Skeletal muscle tissue (tissue), 3 donors: ENCODE measurements at regions not wholly inside any gene's neighbourhood (a gene's known extent, or its start where the extent isn't known, plus 50 kb on each side); places are given as distances from the start of the nearest gene placed in this dataset.
"Not testable (repeated sequence)": the region's sequence is repeated elsewhere in the genome, so short reads cannot be mapped to it uniquely, and the experiment has no call there.

ENCODE experiments used
- H3K27ac ChIP-seq: one replicate; pipeline ENCODE4 v1.7.0; 2013; ENCODE audit warnings: mild to moderate bottlenecking, low read depth, low read length, inconsistent platforms
- H3K27me3 ChIP-seq, 3 donors: one replicate each; pipeline ENCODE4 v1.7.0; 2013; ENCODE audit warnings: low read length in 3 of 3; ENCODE audit not compliant: control insufficient read depth in 3 of 3, insufficient read depth in 3 of 3
- H3K36me3 ChIP-seq, 3 donors: one replicate each; pipeline ENCODE4 v1.7.0; 2013; ENCODE audit warnings: low read length in 3 of 3; ENCODE audit not compliant: control insufficient read depth in 3 of 3, insufficient read depth in 3 of 3
- H3K4me1 ChIP-seq, 3 donors: one replicate each; pipeline ENCODE4 v1.7.0; 2013; ENCODE audit warnings: low read length in 3 of 3, mild to moderate bottlenecking in 3 of 3; ENCODE audit not compliant: control insufficient read depth in 3 of 3, insufficient read depth in 3 of 3
- H3K4me3 ChIP-seq, 3 donors: one replicate each; pipeline ENCODE4 v1.7.0; 2013; ENCODE audit warnings: low read length in 3 of 3
- H3K9ac ChIP-seq, 3 donors: one replicate each; pipeline ENCODE4 v1.7.0; 2013; ENCODE audit warnings: low read length in 3 of 3, mild to moderate bottlenecking in 3 of 3, moderate library complexity in 2 of 3, low read depth in 1 of 3
- H3K9me3 ChIP-seq, 3 donors: one replicate each; pipeline ENCODE4 v1.7.0; 2013; ENCODE audit warnings: low read length in 3 of 3; ENCODE audit not compliant: control insufficient read depth in 3 of 3
- donor health status: Osteomylitis.

DNA sequence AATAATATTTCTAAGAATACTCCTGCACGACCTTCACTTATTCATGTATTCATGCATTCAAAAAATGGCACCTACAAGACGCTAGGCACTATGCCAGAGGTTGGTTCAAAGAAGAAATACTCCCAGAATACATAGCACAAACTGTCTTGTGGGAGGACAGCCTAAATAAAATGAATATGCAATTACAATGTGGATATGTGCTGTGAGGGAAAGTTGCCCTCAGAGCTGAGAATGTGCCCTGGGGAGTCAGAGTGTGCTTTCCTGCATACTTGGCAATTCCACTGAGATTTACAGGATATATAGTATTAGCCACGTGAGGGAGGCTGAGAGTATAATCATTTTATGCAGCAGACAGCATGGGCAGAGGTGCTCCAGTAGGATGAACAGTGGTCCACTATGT is 872.9 kb downstream of the GRID1 start:
- Histone ChIP-seq H3K9me3 (no peaks in the 10 kb centered on the region), H3K4me3 (no peak overlapping the region), H3K27ac (no peak overlapping the region)

DNA sequence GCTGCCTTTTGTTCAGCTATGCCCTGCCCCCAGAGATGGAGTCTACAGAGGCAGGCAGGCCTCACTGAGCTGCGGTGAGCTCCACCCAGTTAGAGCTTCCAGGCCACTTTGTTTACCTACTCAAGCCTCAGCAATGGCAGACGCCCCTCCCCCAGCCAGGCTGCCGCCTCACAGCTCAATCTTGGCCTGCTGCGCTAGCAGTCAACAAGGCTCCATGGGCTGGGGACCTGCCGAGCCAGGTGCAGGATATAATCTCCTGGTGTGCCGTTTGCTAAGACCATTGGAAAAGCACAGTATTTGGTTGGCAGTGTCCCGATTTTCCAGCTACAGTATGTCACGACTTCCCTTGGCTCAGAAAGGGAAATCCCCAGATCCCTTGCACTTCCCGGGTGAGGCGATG is 862.0 kb downstream of the GRID1 start:
- not testable (repeated sequence) for H3K9ac ChIP-seq, H3K9me3 ChIP-seq, H3K4me3 ChIP-seq, H3K27ac ChIP-seq, H3K36me3 ChIP-seq, H3K4me1 ChIP-seq, H3K27me3 ChIP-seq

More for the DNA sequence above, 872.9 kb downstream of the GRID1 start:
- no peaks in the 10 kb centered on the region for H3K4me1 ChIP-seq
- no peaks in the 10 kb centered on the region for H3K27me3 ChIP-seq
- H3K9ac ChIP-seq = no peak overlapping the region
- H3K36me3 ChIP-seq = no peaks in the 10 kb centered on the region

DNA sequence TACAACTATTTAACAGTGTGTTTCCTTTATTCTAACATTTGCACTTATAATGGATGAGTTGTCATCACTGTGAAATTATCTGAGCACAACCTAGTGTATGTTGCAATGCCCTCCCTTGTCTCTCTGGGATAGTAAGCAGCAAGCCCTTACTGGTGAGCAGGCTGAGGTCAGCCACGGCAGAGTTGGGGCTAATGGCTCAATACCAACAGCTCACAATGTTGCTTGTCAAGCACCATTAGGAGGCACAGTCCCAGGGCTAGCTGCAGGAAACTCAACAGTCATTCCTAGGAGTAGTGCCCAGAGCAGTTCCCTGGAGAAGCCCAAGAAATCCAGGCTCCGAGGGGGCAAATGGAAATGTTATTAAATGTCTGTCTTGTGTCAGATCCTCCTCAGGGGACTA is 858.4 kb downstream of the GRID1 start:
- Histone ChIP-seq H3K4me1 (no peaks in the 10 kb centered on the region), H3K9me3 (no peaks in the 10 kb centered on the region), H3K4me3 (no peak overlapping the region), H3K27ac (no peak overlapping the region), H3K36me3 (no peaks in the 10 kb centered on the region), H3K9ac (no peak overlapping the region), H3K27me3 (no peaks in the 10 kb centered on the region)

DNA sequence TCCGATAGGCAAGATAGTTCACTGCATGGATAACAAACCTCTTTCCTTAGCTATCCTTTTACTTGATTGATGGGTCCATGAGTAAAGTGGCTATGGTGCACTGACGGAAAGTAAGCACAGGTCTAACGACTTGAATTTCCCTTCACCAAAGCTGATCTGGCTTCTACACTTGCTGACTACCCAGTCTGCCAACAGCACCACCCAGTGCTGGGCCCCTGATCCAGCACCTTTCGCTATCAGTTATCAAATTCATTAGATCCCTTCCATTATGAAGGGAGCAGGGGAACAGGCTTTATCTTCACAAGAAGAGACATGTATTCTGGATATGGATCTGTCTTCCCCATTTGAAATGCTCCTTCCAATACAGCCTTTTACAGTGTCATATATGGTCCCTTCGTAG is 855.9 kb downstream of the GRID1 start:
- Histone ChIP-seq H3K4me1 (no peaks in the 10 kb centered on the region), H3K27ac (no peak overlapping the region), H3K4me3 (no peak overlapping the region), H3K9me3 (no peaks in the 10 kb centered on the region), H3K27me3 (no peaks in the 10 kb centered on the region), H3K9ac (no peak overlapping the region), H3K36me3 (no peaks in the 10 kb centered on the region)

DNA sequence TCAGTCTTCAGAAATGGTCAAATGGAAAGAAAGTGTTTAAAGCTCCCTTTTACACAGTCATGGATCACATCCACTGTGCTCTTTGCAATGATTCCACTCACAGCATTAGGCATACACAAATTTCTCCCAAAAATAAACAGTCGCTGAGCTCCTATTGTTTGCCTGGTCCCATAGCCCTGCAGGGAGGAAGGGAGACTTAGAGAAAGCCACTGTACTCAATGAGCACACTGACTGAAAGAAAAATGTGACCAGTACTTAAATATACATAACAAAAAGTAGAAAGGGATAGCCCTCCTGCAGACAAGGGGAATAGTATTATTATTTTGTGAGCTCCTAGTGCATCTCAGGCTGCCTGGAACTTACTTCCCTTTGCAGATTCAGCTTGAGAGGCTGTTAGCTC is 853.2 kb downstream of the GRID1 start:
- H3K36me3 ChIP-seq = no peaks in the 10 kb centered on the region
- no peaks in the 10 kb centered on the region for H3K27me3 ChIP-seq
- no peaks in the 10 kb centered on the region for H3K9me3 ChIP-seq
- no peaks in the 10 kb centered on the region for H3K4me1 ChIP-seq
- H3K4me3 ChIP-seq = no peak overlapping the region
- no peak overlapping the region for H3K9ac ChIP-seq
- no peak overlapping the region for H3K27ac ChIP-seq

DNA sequence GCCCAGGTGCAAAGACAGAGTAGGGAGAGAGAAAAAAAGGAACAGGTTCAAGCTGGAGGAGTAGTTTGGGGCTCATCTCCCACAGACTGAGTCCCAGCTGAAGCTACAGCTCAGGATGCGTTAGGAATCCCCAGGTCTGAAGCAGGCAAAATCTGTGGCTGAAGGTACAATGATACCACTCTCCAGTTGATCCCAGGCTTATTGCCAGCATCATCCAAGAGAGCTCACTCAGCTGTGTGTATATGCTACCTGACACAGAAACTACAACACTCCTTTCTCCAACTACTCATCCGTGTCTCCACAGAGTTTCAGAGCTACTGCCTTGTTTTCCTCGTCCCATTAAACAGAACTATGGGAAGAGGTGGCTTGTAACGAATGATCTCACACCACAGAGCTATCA is 851.3 kb downstream of the GRID1 start:
- Histone ChIP-seq H3K27me3 (no peaks in the 10 kb centered on the region), H3K4me1 (no peaks in the 10 kb centered on the region), H3K9me3 (no peaks in the 10 kb centered on the region), H3K9ac (no peak overlapping the region), H3K27ac (no peak overlapping the region), H3K4me3 (no peak overlapping the region), H3K36me3 (no peaks in the 10 kb centered on the region)

DNA sequence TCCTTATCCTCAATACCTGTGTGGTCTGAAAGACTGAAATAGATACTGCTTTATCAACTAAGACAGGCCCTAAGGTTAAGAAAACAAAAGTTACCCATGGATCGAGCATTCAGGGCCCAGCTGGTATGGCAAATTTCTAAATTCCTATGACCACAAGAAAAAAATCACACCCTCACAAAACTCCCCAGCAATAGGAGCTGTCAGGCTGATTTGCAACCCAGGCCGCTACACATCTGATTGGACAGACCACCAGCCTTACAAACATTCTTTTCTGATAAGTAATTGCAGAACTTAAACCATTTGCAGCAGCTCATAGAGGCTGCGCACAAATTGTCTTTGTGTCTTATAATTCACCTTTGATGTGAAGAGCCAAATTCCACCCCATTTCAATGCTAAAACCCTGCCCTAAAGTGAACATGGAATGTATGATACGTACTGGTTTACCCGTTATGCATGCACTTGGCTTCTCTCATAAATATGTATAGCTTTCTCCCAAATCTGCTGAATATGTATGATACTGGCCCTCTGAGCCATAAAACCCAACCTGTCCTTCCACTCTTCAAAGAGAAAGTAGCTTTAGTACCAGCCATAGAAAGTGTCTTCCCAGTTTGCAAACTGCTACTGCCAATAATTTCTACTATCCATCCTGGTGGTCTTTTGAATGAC is 842.5 kb downstream of the GRID1 start:
- Histone ChIP-seq H3K9me3 (peaks cover 0 to 4% (median 3%) of the 10 kb centered on the region in 3 donors), H3K4me3 (no peak overlapping the region), H3K27ac (no peak overlapping the region), H3K9ac (no peak overlapping the region), H3K36me3 (no peaks in the 10 kb centered on the region), H3K27me3 (no peaks in the 10 kb centered on the region), H3K4me1 (no peaks in the 10 kb centered on the region)

DNA sequence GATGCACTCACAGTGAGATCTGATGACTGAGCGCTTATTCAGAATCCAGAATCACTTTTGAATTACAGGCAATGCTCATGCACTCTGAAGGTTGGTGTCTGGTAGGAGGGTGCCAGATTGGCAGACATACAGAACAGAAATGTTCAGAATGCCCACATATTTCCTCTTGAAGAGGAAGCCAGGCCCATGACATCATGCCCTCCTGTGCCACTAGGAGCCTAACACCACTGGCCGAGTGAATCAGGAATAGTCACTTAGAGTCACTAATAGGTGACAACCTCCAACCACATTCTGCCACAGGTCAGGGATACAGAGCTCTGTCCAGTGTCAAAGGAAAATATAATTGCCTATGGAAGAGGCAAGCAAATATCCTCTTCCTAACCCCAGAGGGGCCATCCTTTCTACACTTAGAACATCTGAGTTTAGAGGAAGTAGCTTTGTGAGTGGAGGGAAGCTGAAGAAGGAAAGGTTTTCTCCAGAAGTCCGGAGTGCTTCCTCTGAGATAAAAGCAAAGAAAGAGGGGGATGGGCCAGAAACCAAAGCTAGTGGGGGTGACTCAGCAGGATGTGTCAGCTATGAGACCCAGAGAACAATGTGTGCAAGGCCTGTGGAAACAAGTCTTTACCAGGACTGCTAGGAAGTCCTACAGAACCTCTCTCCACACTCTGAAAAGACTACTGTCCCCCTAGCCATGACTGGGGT is 838.8 kb downstream of the GRID1 start:
- H3K9ac ChIP-seq = no peak overlapping the region
- H3K4me1 ChIP-seq = no peaks in the 10 kb centered on the region
- H3K27ac ChIP-seq = no peak overlapping the region
- no peaks in the 10 kb centered on the region for H3K36me3 ChIP-seq
- H3K27me3 ChIP-seq = no peaks in the 10 kb centered on the region
- H3K4me3 ChIP-seq = no peak overlapping the region
- H3K9me3 ChIP-seq = peaks cover 0 to 4% (median 3%) of the 10 kb centered on the region in 3 donors

DNA sequence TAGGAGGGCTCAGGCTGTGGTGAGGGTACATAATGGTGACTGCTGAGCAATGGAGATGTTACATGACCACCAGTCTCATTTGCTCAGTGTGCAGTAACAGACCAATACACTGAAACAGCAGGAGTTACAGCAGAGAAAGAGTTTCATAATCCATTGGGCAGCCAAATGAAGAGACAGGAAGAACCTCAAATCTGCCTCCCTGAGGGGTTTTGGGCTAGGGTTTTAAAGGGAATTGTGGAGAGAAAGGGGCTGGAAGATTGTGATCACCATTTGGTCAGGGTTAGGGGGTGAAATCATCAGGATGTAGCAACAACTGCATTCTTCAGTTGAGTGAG is 838.3 kb downstream of the GRID1 start:
- H3K4me3 ChIP-seq = no peak overlapping the region
- H3K36me3 ChIP-seq = no peaks in the 10 kb centered on the region
- no peak overlapping the region for H3K27ac ChIP-seq
- H3K9ac ChIP-seq = no peak overlapping the region
- H3K9me3 ChIP-seq = peaks cover 0 to 4% (median 3%) of the 10 kb centered on the region in 3 donors
- H3K4me1 ChIP-seq = no peaks in the 10 kb centered on the region
- H3K27me3 ChIP-seq = no peaks in the 10 kb centered on the region

DNA sequence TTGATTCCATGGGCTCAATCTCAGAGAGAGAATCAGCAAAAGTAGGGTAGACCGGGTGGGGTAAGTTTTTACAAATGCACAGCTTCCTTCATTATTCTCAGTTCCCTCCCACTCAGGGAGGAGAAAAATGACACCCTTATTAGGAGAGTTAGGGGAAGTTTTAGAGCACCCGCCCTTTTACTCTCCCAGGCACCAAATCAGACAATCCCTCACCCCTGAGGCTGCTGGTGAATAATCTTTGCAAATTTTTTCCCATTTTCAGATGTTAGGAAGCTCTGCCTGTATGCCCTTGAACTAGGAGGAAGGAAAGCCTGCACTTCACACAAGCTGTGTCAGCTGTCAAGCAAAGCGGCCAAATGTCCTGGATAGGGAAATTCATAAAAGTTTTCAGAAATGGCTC is 834.9 kb downstream of the GRID1 start:
- Histone ChIP-seq H3K9me3 (peaks cover 0 to 4% (median 3%) of the 10 kb centered on the region in 3 donors), H3K4me1 (no peaks in the 10 kb centered on the region), H3K4me3 (no peak overlapping the region), H3K27ac (no peak overlapping the region), H3K27me3 (no peaks in the 10 kb centered on the region), H3K36me3 (no peaks in the 10 kb centered on the region), H3K9ac (no peak overlapping the region)
